Kidney (tissue), 13 donors: ENCODE measurements at regions not wholly inside any gene's neighbourhood (a gene's known extent, or its start where the extent isn't known, plus 50 kb on each side); places are given as distances from the start of the nearest gene placed in this dataset.

Source experiments
- DNase-seq, 5 donors: peaks; one replicate each; pipeline ENCODE4 v3.0.0-alpha.2; 2013 to 2020
- FAIRE-seq: peaks from 2 replicates; lab custom pipeline; 2012; peaks lifted over from hg19 to GRCh38; lab: Jason Lieb, UNC
- H3K27ac ChIP-seq, 2 donors: one replicate each; pipeline ENCODE4 v1.7.0; 2013; ENCODE audit warnings: low read depth in 2 of 2, low read length in 2 of 2, inconsistent platforms in 1 of 2
- H3K27me3 ChIP-seq: one replicate; pipeline ENCODE4 v1.7.1; 2013; ENCODE audit warnings: low read length, inconsistent platforms; ENCODE audit not compliant: control insufficient read depth, insufficient read depth
- H3K36me3 ChIP-seq, 3 donors: one replicate each; pipeline versions ENCODE4 v1.7.0 to v1.7.1; 2013; ENCODE audit warnings: low read length in 3 of 3, control low read depth in 1 of 3, inconsistent platforms in 1 of 3; ENCODE audit not compliant: insufficient read depth in 3 of 3, control insufficient read depth in 2 of 3
- H3K4me1 ChIP-seq, 3 donors: one replicate each; pipeline versions ENCODE4 v1.7.0 to v1.7.1; 2013; ENCODE audit warnings: low read length in 3 of 3, inconsistent platforms in 1 of 3, low read depth in 1 of 3; ENCODE audit not compliant: control insufficient read depth in 2 of 3, insufficient read depth in 2 of 3
- H3K4me3 ChIP-seq, 3 donors: one replicate each; pipeline versions ENCODE4 v1.7.0 to v1.8.1; 2013; ENCODE audit warnings: low read length in 3 of 3, control low read depth in 1 of 3, inconsistent platforms in 1 of 3
- H3K9ac ChIP-seq, 3 donors: one replicate each; pipeline versions ENCODE4 v1.7.0 to v1.7.1; 2013; ENCODE audit warnings: low read length in 3 of 3, control low read depth in 1 of 3, inconsistent platforms in 1 of 3
- H3K9me3 ChIP-seq, 3 donors: one replicate each; pipeline versions ENCODE4 v1.7.0 to v1.7.1; 2013; ENCODE audit warnings: low read length in 3 of 3, control low read depth in 1 of 3, inconsistent platforms in 1 of 3; ENCODE audit not compliant: control insufficient read depth in 2 of 3, insufficient read depth in 1 of 3
- intact Hi-C: fragments of 100-400 bp; cut with DNase I; formaldehyde crosslinking; loops from one replicate; pipeline ENCODE4 v1.11.1; 2022
- TF ChIP-seq, protein P1 (sequence below): IDR thresholded peaks from 3 replicates; pipeline ENCODE4 v1.5.1; 2012; ENCODE audit warnings: mild to moderate bottlenecking, moderate library complexity, borderline replicate concordance; ENCODE audit not compliant: insufficient read depth; ENCODE audit errors: extremely low read depth
- donor health status: control.
- donor health status: control.
- donor health status: control.
- donor health status: control.
- donor health status: control.
- donor health status: DM: yes; HTN: yes; CAD: no.
- donor health status: Normal renal cell carcinoma (clear cell type).

- TF ChIP-seq, protein P1, sequence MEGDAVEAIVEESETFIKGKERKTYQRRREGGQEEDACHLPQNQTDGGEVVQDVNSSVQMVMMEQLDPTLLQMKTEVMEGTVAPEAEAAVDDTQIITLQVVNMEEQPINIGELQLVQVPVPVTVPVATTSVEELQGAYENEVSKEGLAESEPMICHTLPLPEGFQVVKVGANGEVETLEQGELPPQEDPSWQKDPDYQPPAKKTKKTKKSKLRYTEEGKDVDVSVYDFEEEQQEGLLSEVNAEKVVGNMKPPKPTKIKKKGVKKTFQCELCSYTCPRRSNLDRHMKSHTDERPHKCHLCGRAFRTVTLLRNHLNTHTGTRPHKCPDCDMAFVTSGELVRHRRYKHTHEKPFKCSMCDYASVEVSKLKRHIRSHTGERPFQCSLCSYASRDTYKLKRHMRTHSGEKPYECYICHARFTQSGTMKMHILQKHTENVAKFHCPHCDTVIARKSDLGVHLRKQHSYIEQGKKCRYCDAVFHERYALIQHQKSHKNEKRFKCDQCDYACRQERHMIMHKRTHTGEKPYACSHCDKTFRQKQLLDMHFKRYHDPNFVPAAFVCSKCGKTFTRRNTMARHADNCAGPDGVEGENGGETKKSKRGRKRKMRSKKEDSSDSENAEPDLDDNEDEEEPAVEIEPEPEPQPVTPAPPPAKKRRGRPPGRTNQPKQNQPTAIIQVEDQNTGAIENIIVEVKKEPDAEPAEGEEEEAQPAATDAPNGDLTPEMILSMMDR = no peak
- Histone ChIP-seq H3K4me1 (peaks cover 0 to 7% (median 6%) of the 10 kb centered on the region in 3 donors), H3K4me3 (no peak overlapping the region), H3K9ac (no peak overlapping the region), H3K27me3 (no peaks in the 10 kb centered on the region), H3K9me3 (peaks cover 0 to 11% (median 0%) of the 10 kb centered on the region in 3 donors), H3K27ac (no peak overlapping the region), H3K36me3 (no peaks in the 10 kb centered on the region)
- intact Hi-C loops = no loop called here
- FAIRE-seq (no peak), DNase-seq (no peak)
Measured at GRCh38 chr11:115052601-115053000, 374.3 kb downstream of the NXPE2 start.

DNA sequence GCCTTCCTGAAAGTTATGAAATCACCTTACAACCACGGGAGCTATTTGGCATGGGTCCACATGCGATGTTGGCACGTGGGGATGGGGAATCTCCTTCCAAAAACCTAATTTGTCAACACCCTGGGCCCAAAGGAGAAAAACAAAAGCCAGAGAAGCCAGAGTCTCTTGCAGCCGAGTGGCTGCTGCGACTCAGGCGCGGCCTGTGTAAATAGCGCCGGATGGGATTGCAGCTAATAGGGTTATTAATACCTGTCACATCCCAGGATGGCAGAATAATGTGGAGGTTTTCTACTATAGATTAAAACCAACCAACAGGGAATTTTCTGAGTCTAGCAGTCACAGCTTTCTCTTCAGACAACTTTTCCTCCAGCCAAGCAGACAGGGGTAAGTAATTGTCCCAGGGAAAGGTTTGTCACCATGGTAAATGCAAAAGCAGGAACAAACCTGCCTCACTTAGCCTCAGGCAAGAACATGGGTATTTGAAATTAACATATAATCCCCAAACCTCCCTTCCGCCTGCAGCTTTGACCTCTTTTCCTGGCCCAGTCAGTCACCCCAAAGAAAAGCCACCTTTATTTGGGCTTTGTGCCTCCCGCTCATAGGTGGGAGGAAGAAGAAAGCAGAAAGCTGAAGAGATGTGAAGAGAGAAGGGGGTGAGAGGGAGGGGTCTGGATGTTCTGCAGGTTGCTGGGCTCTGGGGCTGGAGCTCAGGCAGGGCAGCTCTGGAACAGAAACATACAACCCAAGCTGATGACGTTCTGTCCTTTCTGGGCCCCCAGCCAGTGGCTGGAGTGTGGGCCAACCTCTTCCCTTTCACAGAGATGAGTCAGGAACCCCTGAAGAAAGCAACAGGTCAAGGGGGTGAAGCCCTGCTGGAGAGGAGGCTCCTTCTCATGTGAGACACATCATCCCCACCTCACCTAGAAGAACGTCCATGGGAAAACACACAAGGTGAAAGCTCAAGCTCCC is 376.5 kb downstream of the NXPE2 start:
- FAIRE-seq (no peak), DNase-seq (peak in 2 of 5 donors; percentile 56 to 63)
- Histone ChIP-seq H3K27me3 (no peaks in the 10 kb centered on the region), H3K27ac (peak overlapping the region in 1 of 2 donors; percentile 22), H3K4me3 (no peak overlapping the region), H3K9ac (peak overlapping the region in 1 of 3 donors; percentile 22), H3K36me3 (no peaks in the 10 kb centered on the region), H3K4me1 (peaks cover 0 to 7% (median 6%) of the 10 kb centered on the region in 3 donors), H3K9me3 (peaks cover 0 to 11% (median 0%) of the 10 kb centered on the region in 3 donors)
- TF ChIP-seq, protein P1 = no peak
- intact Hi-C loops = no loop called here

- Histone ChIP-seq H3K27ac (no peak overlapping the region), H3K4me3 (no peak overlapping the region), H3K9me3 (peaks cover 0 to 11% (median 0%) of the 10 kb centered on the region in 3 donors), H3K4me1 (peaks cover 0 to 6% (median 5%) of the 10 kb centered on the region in 3 donors), H3K36me3 (no peaks in the 10 kb centered on the region), H3K27me3 (no peaks in the 10 kb centered on the region), H3K9ac (no peak overlapping the region)
- DNase-seq (no peak), FAIRE-seq (no peak)
- TF ChIP-seq, protein P1 = no peak
- intact Hi-C loops = no loop called here
Measured at GRCh38 chr11:115056514-115056913, 378.2 kb downstream of the NXPE2 start.
